Gastroesophageal sphincter (tissue), 4 donors: ENCODE measurements at regions not wholly inside any gene's neighbourhood (a gene's known extent, or its start where the extent isn't known, plus 50 kb on each side); places are given as distances from the start of the nearest gene placed in this dataset.

Source experiments
- ATAC-seq: fragments of 150-250 bp; one replicate; pipeline ENCODE4 v1.9.1; 2016; ENCODE audit warnings: mild to moderate bottlenecking, moderate library complexity
- H3K27ac ChIP-seq, 4 donors: fragments of 200-600 bp; sonication (generic) in 3 of 4; 1 replicate in 3 of 4; 2 replicates in 1 of 4; pipeline ENCODE4 v1.5.1; 2016 to 2019
- H3K27me3 ChIP-seq: fragments of 200-600 bp; sonication (generic); one replicate; pipeline ENCODE4 v1.5.1; 2019
- H3K36me3 ChIP-seq, 2 donors: fragments of 200-600 bp; sonication (generic); one replicate each; pipeline ENCODE4 v1.5.1; 2019; ENCODE audit warnings: control low read depth in 1 of 2
- H3K4me1 ChIP-seq, 3 donors: fragments of 200-600 bp; sonication (generic); 1 replicate in 2 of 3; 2 replicates in 1 of 3; pipeline ENCODE4 v1.5.1; 2016 to 2019; ENCODE audit warnings: control low read depth in 2 of 3
- H3K4me3 ChIP-seq, 2 donors: fragments of 200-600 bp; sonication (generic); one replicate each; pipeline ENCODE4 v1.5.1; 2019; ENCODE audit warnings: mild to moderate bottlenecking in 1 of 2, moderate library complexity in 1 of 2
- H3K9me3 ChIP-seq, 3 donors: fragments of 200-600 bp; sonication (generic); one replicate each; pipeline ENCODE4 v1.5.1; 2017 to 2019; ENCODE audit warnings: control low read depth in 2 of 3
- CTCF ChIP-seq, 4 experiments: fragments of 200-600 bp in 2 of 4; fragments of 450-650 bp in 2 of 4; sonication (generic) in 1 of 4; IDR thresholded peaks; one replicate each; pipeline ENCODE4 v1.5.1; 2017 to 2019; ENCODE audit warnings: antibody characterized with exemption in 4 of 4, mild to moderate bottlenecking in 2 of 4, moderate library complexity in 2 of 4
- EP300 ChIP-seq: sonication (generic); formaldehyde crosslinking; IDR thresholded peaks from one replicate; pipeline ENCODE4 v1.6.1; 2017; ENCODE audit warnings: antibody characterized with exemption, mild to moderate bottlenecking
- POLR2A ChIP-seq, 2 donors: fragments of 450-650 bp; IDR thresholded peaks; one replicate each; pipeline ENCODE4 v1.6.1; 2017; ENCODE audit warnings: antibody characterized with exemption in 2 of 2, mild to moderate bottlenecking in 2 of 2, moderate library complexity in 1 of 2
- POLR2AphosphoS5 ChIP-seq: sonication (generic); formaldehyde crosslinking; IDR thresholded peaks from one replicate; pipeline ENCODE4 v1.6.1; 2017; ENCODE audit warnings: antibody characterized with exemption
- WGBS, 2 donors: methylation state at CpG; one replicate each; pipeline ENCODE4 v1.1.5; 2018; ENCODE audit warnings: low coverage in 1 of 2; 5-methylcytosine and 5-hydroxymethylcytosine counted together

GRCh38 chr6:66344796-66345195, 637.8 kb upstream of the EYS start:
- no peak for TF ChIP-seq POLR2A (IDR thresholded peaks at IDR 0.05)
- no peak for TF ChIP-seq CTCF (IDR thresholded peaks at IDR 0.05)
- no peak for TF ChIP-seq POLR2AphosphoS5
- TF ChIP-seq EP300 = no peak
- H3K9me3 ChIP-seq = no peaks in the 10 kb centered on the region
- no peak overlapping the region for H3K4me3 ChIP-seq
- no peaks in the 10 kb centered on the region for H3K36me3 ChIP-seq
- no peak for ATAC-seq
- WGBS, 2 donors = 48 to 52% methylated on average over 2 of the region's 2 CpGs
- H3K4me1 ChIP-seq = no peaks in the 10 kb centered on the region
- H3K27me3 ChIP-seq = no peaks in the 10 kb centered on the region
- H3K27ac ChIP-seq = no peak overlapping the region

DNA sequence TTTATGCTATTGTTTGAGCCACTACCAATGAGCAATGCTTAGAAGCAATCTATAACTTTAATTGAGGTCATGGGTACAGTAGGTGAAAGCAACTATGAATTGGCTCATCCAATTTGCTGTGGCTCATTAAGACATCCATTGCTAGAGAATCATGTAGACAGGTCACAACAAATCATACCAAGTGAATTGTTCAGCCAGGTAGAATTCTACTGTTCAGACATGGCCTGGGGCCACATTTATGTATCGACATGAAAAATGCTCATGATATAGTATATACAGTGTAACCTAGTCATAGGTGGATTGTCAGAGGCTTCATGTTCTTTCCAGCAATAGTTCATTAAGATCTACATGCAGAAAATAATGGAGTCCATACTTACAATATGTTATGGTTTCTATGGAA, 633.7 kb upstream of the EYS start:
- Histone ChIP-seq H3K36me3 (no peaks in the 10 kb centered on the region), H3K27ac (no peak overlapping the region), H3K27me3 (no peaks in the 10 kb centered on the region), H3K4me1 (no peaks in the 10 kb centered on the region), H3K4me3 (no peak overlapping the region), H3K9me3 (no peaks in the 10 kb centered on the region)
- TF ChIP-seq POLR2AphosphoS5 (no peak), EP300 (no peak), POLR2A (IDR thresholded peaks at IDR 0.05) (no peak), CTCF (IDR thresholded peaks at IDR 0.05) (no peak)
- WGBS, 2 donors = 78% methylated on average over 1 of the region's 1 CpG; no CpG with 5 or more reads in 1 of the 2 donors
- ATAC-seq = no peak

GRCh38 chr6:66336176-66336575, 629.1 kb upstream of the EYS start:
- H3K4me1 ChIP-seq = no peaks in the 10 kb centered on the region
- H3K27me3 ChIP-seq = no peaks in the 10 kb centered on the region
- no peak overlapping the region for H3K27ac ChIP-seq
- no peak overlapping the region for H3K4me3 ChIP-seq
- H3K36me3 ChIP-seq = no peaks in the 10 kb centered on the region
- no peak for ATAC-seq
- WGBS, 2 donors = 31 to 38% methylated on average over 1 of the region's 1 CpG
- TF ChIP-seq POLR2A (IDR thresholded peaks at IDR 0.05) = no peak
- TF ChIP-seq CTCF (IDR thresholded peaks at IDR 0.05) = no peak
- TF ChIP-seq EP300 = no peak
- no peak for TF ChIP-seq POLR2AphosphoS5
- H3K9me3 ChIP-seq = no peaks in the 10 kb centered on the region

DNA sequence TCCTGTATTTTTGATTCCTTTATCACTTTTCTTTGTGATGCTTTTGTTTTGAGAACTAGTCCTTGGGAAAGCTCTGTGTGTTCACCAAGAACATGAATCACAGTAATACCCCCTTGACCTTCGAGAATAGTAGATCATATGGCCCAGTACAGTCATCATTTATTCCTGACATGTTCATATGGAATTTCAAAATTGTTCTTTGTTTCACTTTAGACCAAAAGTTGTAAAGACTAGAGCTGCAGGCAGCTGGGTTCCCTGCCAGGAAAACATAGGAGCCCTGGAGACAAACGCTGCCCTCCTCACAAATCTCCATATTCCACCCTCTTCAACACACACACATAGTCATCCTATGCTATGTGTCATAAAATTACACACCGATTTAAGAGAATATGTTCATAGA, 621.2 kb upstream of the EYS start:
- no peaks in the 10 kb centered on the region for H3K4me1 ChIP-seq
- H3K36me3 ChIP-seq = no peaks in the 10 kb centered on the region
- no peak overlapping the region for H3K27ac ChIP-seq
- H3K9me3 ChIP-seq = no peaks in the 10 kb centered on the region
- 78 to 81% methylated on average over 2 to 3 of the region's 3 CpGs for WGBS, 2 donors
- TF ChIP-seq POLR2AphosphoS5 = no peak
- no peak for TF ChIP-seq POLR2A (IDR thresholded peaks at IDR 0.05)
- no peak for TF ChIP-seq EP300
- TF ChIP-seq CTCF (IDR thresholded peaks at IDR 0.05) = no peak
- H3K27me3 ChIP-seq = no peaks in the 10 kb centered on the region
- H3K4me3 ChIP-seq = no peak overlapping the region
- ATAC-seq = no peak

DNA sequence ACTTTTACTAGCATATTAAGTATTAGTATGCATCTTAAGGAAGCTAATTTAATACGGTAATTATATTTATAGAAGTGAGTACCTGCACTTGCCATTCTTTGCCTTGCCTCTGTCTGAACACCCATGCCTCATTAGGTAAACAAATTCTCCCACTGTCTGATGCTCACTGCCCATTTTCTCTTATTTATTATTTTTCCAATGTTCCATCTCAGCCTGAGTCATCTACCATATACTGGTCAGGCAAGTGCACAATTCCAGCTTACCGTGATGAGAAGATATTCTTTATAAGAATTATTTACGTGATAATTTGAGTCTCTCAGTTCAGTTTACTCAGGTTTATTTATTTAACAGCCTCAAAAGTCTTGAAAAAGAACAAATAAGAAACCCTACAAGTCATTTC, 619.2 kb upstream of the EYS start:
- H3K4me1 ChIP-seq = no peaks in the 10 kb centered on the region
- no peak for ATAC-seq
- H3K27ac ChIP-seq = no peak overlapping the region
- no peak overlapping the region for H3K4me3 ChIP-seq
- no peaks in the 10 kb centered on the region for H3K9me3 ChIP-seq
- no peak for TF ChIP-seq EP300
- no peak for TF ChIP-seq CTCF (IDR thresholded peaks at IDR 0.05)
- no peak for TF ChIP-seq POLR2A (IDR thresholded peaks at IDR 0.05)
- TF ChIP-seq POLR2AphosphoS5 = no peak
- 65 to 69% methylated on average over 3 of the region's 3 CpGs for WGBS, 2 donors
- H3K36me3 ChIP-seq = no peaks in the 10 kb centered on the region
- H3K27me3 ChIP-seq = no peaks in the 10 kb centered on the region
